Nephron (organoid): ENCODE measurements at regions not wholly inside any gene's neighbourhood (a gene's known extent, or its start where the extent isn't known, plus 50 kb on each side); places are given as distances from the start of the nearest gene placed in this dataset.

Experiments used
- H3K27ac Mint-ChIP-seq, 3 experiments: 2 replicates each; pipeline ENCODE4 v1.8.0; 2020; ENCODE audit warnings: mixed read lengths in 3 of 3, mild to moderate bottlenecking in 2 of 3, moderate library complexity in 1 of 3
- H3K27me3 Mint-ChIP-seq: 2 replicates; pipeline ENCODE4 v1.8.0; 2021; ENCODE audit warnings: low read depth, mild to moderate bottlenecking, moderate library complexity, mixed read lengths
- H3K36me3 Mint-ChIP-seq: 2 replicates; pipeline ENCODE4 v1.8.0; 2020; ENCODE audit warnings: low read depth, mixed read lengths
- H3K4me1 Mint-ChIP-seq: 2 replicates; pipeline ENCODE4 v1.8.0; 2020; ENCODE audit warnings: mixed read lengths
- H3K4me3 Mint-ChIP-seq, 3 experiments: 2 replicates each; pipeline ENCODE4 v1.8.0; 2020; ENCODE audit warnings: mild to moderate bottlenecking in 3 of 3, mixed read lengths in 3 of 3, moderate library complexity in 2 of 3
- H3K9me3 Mint-ChIP-seq: 2 replicates; pipeline ENCODE4 v1.8.0; 2020; ENCODE audit warnings: mixed read lengths
- CTCF ChIP-seq, 3 experiments: fragments of 200-600 bp; sonication (generic); IDR thresholded peaks; one replicate each; pipeline ENCODE4 v1.5.0; 2021; ENCODE audit warnings: antibody characterized with exemption in 3 of 3; ENCODE audit not compliant: unreplicated experiment in 3 of 3

GRCh38 chr1:81224222-81224621 lies 576.5 kb upstream of the ADGRL2 start:
- no peaks in the 10 kb centered on the region for H3K36me3 Mint-ChIP-seq
- H3K9me3 Mint-ChIP-seq, result no peaks in the 10 kb centered on the region
- no peak overlapping the region for H3K4me3 Mint-ChIP-seq
- TF ChIP-seq CTCF (IDR thresholded peaks at IDR 0.05; ENCODE audit: unreplicated experiment in 3 of 3), result no peak
- no peaks in the 10 kb centered on the region for H3K4me1 Mint-ChIP-seq
- no peaks in the 10 kb centered on the region for H3K27me3 Mint-ChIP-seq
- no peak overlapping the region for H3K27ac Mint-ChIP-seq

- no peaks in the 10 kb centered on the region for H3K36me3 Mint-ChIP-seq
- H3K4me1 Mint-ChIP-seq, result no peaks in the 10 kb centered on the region
- H3K27me3 Mint-ChIP-seq, result no peaks in the 10 kb centered on the region
- no peak for TF ChIP-seq CTCF (IDR thresholded peaks at IDR 0.05; ENCODE audit: unreplicated experiment in 3 of 3)
- H3K27ac Mint-ChIP-seq, result no peak overlapping the region
- no peaks in the 10 kb centered on the region for H3K9me3 Mint-ChIP-seq
- no peak overlapping the region for H3K4me3 Mint-ChIP-seq
Measured at GRCh38 chr1:81221564-81221963, 579.2 kb upstream of the ADGRL2 start.

DNA sequence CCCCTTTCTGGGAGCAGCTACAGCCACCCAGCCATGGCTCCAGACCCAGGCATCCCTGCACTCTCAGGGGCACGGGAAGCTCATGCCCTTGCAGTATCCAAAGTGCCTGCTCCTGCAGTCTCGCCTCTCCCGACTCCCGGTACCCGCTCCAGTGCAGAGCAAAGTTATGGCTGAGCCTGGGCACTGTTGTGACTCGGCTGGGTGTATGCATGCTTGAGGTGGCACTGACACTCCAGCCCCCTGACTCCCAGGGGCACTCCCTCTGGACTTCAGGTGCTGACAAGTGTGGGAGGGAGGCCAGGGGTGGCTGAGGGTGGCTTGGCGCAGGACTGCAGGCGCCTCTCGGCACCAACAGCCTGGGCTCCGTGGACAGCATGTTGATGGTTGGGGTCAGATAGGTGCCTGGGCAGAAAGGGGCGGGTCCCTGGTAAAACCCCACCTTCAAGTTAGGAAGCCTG lies 580.1 kb upstream of the ADGRL2 start:
- Mint-ChIP-seq H3K27ac (no peak overlapping the region), H3K4me1 (no peaks in the 10 kb centered on the region), H3K9me3 (no peaks in the 10 kb centered on the region), H3K36me3 (no peaks in the 10 kb centered on the region), H3K27me3 (no peaks in the 10 kb centered on the region), H3K4me3 (no peak overlapping the region)
- TF ChIP-seq CTCF (IDR thresholded peaks at IDR 0.05; ENCODE audit: unreplicated experiment in 3 of 3), result no peak

DNA sequence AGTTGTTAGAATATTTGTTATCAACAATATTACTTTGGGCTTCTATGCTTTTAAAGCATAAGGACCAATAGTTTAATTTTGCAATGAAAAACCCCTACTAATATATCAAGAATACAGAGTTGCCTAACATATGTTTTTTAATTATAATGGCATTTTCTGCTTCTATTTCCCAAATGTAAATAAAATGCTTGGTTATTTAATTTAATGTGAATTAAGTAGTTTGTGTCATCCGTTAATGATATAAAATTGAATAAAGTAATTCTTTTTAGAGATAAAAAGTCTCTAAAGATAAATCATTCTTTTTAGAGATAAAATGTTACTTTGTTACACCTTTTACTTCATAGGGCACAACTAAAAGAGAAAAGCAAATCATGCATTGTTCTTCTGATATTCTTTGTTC lies 583.7 kb upstream of the ADGRL2 start:
- Mint-ChIP-seq H3K36me3 (no peaks in the 10 kb centered on the region), H3K4me3 (no peak overlapping the region), H3K27ac (no peak overlapping the region), H3K4me1 (no peaks in the 10 kb centered on the region), H3K9me3 (no peaks in the 10 kb centered on the region), H3K27me3 (no peaks in the 10 kb centered on the region)
- TF ChIP-seq CTCF (IDR thresholded peaks at IDR 0.05; ENCODE audit: unreplicated experiment in 3 of 3), result no peak

DNA sequence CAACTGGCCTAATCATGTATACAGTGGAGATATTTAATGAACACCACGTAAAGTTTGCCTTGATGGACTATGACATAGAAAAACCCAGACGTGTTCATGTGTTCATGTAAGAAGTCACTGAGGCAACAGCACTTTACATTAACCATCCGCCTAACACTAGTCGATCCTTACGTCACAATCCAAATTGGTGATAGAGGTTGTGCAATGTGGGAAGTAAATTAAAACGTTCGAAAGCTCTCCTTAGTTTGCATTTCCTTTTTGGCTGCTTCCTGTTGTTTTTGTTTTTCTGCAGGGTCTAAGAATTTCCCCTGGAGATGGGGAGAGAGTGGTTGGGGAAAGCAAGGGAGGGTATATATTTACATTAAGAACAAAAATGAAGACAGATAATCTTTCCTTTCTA lies 587.5 kb upstream of the ADGRL2 start:
- no peaks in the 10 kb centered on the region for H3K9me3 Mint-ChIP-seq

More for the DNA sequence above, 587.5 kb upstream of the ADGRL2 start:
- no peak overlapping the region for H3K4me3 Mint-ChIP-seq
- H3K27ac Mint-ChIP-seq, result no peak overlapping the region
- no peaks in the 10 kb centered on the region for H3K4me1 Mint-ChIP-seq
- H3K36me3 Mint-ChIP-seq, result no peaks in the 10 kb centered on the region
- H3K27me3 Mint-ChIP-seq, result no peaks in the 10 kb centered on the region
- no peak for TF ChIP-seq CTCF (IDR thresholded peaks at IDR 0.05; ENCODE audit: unreplicated experiment in 3 of 3)
